Activated CD4-positive, CD25-positive, alpha-beta regulatory T cell treated with anti-CD3 and anti-CD28 coated beads, Interleukin-2, amount 50 U/mL, for 24 hours (primary cell): ENCODE measurements at regions not wholly inside any gene's neighbourhood (a gene's known extent, or its start where the extent isn't known, plus 50 kb on each side); places are given as distances from the start of the nearest gene placed in this dataset.
A peak's percentile ranks its signal among the peaks of the same experiment; 100 is the strongest.

Experiments
- ATAC-seq, 2 donors: fragments of 150-1000 bp; cut with Tn5 transposase; one replicate each; pipeline ENCODE4 v1.10.0; 2021; ENCODE audit warnings: mild to moderate bottlenecking in 1 of 2, moderate library complexity in 1 of 2

DNA sequence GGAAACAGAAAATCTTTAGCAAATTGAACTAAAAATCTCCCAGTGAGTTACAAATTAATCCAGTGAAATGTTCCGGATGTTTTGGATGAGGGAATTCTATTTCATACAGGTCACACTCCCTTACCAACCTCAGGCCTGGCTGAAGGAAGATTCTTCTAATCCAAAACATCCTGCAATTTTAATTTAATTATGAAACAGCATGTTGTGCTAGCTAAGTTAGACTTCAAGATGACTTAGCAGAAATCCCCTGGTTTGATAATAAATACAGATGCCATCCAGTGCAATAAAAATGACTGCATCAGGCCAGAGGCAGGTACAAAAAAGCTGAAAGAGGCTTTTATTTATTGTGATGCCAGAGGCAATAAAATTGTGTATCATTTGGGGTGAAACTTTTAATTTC is 96.7 kb upstream of the CLDN10 start:
- no peak for ATAC-seq

DNA sequence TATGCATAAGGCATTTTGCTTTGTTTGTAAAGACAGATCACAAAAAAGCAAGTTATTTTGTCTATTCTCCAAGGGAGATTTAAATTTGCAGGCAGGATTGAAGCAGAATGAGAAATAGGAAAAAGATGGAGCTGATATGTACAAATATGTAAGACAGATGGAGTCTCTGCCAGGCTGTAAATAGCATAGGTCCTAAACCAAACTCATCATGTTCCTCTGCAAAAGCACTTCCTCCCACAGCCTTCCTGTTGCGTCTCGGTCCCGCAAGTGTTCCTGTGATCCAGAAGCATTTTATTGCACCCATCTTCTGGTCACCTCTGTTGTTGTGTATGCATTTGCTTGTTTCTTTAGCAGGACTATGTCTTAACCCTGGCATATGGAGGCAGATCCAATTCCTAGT is 95.7 kb upstream of the CLDN10 start:
- no peak for ATAC-seq

DNA sequence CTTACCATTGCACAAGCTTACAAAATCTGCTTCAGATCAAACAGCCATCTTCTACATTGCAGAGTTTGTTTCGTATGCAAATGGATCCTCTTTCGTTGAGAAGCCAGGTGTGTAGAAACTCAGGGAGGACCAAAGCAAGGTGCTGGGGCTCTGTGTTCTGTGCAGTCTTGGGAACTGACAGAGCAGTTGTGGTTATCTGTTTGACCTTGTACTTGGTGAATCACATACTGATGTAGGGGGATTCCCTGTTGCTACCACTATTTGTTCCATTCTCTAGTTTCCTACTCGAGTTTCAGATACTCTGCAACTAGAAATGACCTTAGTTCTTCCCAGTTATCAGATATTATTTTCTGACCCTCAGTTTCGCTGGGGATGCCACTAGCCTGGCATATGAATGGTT is 95.2 kb upstream of the CLDN10 start:
- peak; percentile 73 to 76 for ATAC-seq

DNA sequence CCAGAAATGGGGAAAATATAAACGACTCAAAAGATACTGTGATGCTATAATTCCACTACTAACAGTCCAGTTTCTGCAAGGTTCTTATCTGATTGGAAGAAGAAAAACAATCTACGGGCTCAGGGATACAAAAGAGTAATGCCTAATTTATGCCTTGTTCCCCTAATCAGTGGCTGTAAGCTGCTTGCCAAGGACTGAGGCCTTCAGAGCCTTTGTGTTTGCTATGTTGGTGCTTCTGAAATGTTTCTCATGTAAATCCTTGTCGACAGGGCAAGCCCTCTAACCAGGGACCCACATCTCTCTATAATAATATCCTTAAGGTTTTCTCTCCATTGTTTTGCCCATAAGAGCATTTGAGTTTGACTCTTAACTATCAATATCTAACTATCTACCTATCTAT is 89.7 kb upstream of the CLDN10 start:
- no peak for ATAC-seq

DNA sequence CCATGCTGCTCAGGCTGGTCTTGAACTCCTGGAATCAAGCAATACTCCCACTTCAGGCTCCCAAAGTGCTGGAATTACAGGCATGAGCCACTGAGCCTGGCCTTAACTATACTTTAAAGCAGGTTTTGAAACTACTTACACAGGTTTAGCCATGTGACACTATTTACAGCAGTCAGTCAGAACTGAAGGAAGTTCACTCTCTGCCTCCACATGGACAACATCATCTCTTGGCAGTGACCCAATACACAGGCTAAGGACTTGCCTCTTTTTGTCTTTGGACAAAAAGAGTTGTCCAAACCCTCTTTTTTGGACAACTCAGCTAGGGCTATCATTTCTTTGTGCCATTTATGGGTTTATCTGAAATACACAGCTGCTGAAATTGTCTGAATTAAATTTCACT is 89.0 kb upstream of the CLDN10 start:
- no peak for ATAC-seq

DNA sequence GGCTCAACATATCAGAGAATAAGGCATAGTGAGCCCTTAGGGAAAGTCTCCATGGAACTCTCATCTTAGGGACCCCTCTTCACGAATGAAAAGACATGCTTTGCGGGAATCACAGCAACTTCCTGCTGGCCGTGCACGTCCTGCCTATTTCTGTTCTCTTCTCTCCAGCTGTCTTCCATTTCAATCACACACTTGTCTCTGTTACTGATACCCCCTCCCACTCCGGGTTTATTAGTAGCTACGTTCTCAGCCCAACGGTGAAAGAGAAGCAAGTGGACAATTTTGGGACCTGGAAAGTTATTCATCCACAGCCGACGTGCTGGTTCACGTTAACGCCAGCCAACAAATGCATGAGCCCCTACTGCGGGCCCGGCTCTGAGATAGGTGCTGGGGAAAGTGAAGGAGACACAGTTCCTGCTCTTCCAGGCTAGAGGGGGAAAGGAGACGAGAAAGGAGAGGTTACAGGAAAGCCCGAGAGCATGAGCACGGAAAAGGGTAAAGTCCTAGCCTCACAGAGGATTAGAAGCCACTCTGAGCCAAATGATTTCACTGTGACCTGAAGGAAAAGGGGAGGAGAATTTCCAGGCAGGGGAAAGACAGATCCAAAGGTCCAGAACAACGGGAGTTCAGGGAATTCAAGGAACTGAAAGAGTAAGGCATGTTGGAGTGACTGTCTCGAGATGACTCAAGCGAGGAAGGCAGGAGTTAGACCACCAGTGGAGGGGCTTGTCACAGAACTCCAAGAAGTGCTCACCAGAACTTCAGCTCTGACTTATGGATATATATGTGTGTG is 81.8 kb upstream of the CLDN10 start:
- no peak for ATAC-seq

DNA sequence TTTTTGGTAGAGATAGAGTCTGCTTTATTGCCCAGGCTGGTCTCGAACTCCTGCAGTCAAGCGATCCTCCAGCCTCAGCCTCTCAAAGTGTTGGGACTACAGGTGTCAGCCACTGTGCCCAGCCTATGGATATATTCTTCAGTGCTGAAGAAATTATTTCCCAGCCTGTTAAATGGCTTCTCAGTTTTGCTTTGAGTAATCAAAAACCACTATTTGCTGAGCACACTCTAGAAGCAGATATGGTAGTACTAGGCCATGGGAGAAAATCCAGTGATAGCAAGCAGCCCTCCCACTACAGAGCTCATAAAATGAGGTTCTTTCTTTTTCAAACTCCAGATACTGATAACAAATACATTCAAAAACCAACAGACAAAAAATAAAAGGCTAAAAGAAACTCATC is 80.6 kb upstream of the CLDN10 start:
- no peak for ATAC-seq

DNA sequence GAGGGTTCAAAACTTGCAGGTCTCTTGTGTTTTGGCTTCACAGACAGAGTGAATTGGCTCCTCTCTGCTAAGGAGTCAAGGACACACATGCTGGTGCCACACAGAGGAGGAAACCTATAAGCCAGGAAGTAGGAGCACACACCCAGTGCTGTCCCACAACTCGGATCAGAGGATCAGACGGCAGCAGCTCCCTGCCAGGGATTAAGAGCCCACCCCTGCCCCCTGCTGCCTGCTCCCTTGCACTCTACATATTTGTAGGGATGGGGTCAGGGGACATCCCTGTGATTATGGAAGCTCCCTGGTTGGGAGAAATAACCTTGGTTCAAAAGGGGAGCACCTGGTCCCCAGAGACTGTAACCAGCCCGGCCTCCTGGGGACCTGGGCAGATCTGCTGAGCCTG is 77.5 kb upstream of the CLDN10 start:
- no peak for ATAC-seq

DNA sequence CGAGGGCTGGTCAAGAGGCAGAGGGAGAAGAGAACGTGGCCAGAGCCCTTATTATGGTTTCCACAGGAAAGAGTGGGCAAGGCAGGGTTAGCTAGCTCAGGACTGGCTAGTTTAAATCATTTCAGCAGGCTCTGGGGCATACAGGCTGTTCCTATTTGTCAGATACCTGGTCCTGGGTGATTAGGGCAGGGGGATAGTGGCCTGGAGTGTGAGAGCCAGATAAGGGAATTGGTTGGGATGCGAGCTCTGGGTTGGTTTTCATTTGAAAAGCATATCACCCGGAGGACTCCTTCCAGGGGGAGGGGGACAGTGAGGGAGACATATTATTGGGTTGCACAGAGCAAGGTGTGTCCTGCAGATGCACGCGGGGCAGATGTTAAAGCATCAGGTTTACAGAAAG is 75.3 kb upstream of the CLDN10 start:
- ATAC-seq, result no peak

DNA sequence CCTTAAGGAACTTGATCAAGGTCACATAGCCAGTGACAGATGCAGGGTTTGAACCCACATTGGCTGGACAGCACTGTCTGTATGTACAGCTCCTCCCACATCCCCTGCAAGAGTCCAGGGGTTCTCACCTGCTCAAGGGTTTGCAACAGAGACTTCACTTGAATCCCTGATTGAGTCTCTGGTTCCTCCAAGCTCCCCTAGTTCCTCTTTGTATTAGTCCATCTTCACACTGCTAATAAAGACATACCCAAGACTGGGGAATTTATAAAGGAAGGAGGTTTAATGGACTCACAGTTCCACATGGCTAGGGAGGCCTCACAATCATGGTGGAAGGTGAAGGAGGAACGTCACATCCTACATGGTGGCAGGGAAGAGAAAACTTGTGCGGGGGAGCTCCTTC is 72.8 kb upstream of the CLDN10 start:
- no peak for ATAC-seq

DNA sequence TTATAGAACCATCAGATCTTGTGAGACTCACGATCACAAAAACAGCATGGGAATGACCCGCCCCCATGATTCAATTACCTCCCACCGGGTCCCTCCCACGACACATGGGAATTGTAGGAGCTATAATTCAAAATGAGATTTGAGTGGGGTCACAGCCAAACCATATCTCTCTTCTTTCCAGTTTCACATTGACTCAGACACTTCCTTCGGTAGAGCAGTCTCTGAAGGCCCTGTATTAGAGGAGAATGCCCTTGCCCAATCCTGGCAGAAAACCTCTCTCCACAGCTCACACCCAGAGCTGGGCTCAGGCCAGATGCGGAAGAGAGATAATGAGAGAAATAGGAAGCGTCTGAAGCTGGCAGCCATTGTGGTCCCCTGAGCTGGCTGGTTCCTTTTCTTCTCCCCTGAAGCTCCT is 72.4 kb upstream of the CLDN10 start:
- no peak for ATAC-seq

DNA sequence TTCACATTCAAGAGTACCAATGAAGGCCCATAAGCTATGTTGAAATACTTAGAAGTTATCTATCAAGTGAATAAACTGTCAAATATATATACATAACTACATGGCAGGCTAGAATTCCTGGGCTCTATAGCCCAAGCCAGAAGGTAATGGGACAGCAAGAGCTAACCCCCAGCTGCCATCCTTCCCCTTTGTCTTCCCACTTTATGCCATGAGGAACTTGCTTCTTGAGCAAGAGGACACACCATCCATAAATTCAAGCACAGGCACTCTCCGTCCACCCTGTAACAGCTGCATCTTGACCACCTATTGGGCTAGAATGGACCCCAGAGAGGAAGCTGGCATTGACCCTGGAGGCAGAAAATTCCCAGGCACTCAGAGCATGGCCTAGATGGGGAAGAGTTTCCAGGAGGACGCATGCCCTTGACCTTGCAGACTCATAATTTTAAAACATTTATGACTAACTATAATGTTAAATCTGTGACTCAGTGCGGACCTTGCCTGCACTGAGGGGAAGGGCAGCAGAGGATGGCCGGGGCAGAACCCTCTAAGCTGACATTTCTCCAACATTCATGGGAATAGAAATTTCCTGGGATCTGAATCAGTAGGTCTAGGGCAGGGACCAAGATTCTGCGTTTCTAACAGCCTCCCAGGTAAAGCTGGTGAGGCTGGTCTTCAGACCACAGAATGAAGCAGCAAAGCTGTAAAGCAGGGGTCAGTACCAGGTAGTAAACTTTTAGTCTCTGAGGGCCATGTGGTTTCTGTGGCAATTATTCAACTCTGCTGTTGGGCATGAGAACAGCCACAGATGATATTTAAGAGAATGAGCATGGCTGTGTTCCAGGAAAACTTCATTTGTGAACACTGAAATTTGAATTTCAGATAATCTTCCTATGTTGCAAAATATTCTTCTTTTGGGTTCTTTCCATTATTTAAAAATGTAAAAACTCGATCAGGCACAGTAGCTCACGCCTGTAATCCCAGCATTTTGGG is 71.4 kb upstream of the CLDN10 start:
- ATAC-seq, result no peak

DNA sequence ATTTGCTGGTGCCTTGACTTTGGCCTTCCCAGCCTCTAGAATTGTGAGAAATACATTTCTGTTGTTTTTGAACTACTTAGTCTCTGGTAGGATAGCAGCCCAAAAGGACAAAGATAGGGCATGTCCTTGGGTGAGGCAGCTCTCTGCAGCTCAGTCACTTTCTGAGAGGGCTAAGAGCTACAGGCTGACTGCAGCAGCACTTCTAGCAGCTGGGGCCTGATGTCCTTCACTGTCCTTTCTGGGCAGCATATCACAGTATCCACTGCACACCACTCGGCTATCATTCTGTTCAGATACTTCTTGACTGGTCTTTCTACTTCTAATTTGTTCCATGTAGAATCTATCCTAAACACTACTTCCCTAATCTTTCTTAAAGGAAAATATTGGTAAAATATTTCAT is 68.5 kb upstream of the CLDN10 start:
- ATAC-seq, result no peak

DNA sequence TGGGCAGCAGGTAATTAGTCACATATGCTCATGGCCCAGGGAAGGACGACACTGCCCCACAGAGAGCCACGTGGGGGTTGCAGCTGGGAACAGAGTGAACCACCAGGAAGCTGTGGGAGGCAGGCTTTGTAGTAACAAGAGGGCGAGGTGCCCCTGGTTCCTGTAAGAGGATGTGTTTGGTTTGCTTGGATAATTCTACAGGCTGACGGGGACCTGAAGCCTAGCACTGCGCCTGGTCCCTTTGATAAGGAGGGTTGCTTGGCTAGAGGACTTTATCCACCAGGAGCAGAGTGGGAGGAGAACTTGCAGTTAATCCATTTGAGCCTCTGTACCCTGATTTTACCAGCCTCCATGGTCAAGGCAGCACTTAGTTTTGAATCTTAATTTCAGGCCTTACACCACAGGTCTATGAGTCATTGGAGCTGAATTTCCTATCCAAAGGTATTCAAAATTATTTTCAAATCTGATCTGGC is 67.4 kb upstream of the CLDN10 start:
- no peak for ATAC-seq

DNA sequence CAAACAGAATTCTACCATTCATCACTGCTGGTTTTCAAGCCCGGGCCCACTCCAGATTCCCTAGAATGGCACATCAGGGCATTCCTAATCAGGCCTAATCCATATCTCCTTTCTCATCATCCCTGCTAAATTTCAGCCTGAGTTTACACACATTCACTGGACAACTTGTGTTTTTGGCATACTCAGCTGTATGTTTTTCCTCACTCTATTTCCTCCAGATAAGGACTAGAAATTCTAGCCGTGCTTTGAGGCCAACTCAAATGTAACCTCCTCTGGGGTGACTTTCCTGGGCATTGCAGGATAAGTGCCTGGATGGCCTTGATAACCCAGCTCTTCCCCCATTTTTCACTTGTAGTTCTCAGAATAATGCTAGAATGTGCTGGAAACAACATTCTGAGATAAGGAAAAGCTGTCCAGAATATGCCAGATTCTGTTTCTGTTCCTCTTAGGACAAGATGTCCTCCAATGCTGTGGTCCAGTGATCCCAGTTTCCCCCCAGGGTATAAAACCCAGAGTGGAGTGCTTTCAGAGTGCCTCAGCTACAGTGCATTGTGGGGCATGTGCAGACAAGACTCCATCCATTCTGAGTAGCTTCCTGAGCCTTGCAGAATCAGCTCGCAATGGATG is 66.9 kb upstream of the CLDN10 start:
- no peak for ATAC-seq

DNA sequence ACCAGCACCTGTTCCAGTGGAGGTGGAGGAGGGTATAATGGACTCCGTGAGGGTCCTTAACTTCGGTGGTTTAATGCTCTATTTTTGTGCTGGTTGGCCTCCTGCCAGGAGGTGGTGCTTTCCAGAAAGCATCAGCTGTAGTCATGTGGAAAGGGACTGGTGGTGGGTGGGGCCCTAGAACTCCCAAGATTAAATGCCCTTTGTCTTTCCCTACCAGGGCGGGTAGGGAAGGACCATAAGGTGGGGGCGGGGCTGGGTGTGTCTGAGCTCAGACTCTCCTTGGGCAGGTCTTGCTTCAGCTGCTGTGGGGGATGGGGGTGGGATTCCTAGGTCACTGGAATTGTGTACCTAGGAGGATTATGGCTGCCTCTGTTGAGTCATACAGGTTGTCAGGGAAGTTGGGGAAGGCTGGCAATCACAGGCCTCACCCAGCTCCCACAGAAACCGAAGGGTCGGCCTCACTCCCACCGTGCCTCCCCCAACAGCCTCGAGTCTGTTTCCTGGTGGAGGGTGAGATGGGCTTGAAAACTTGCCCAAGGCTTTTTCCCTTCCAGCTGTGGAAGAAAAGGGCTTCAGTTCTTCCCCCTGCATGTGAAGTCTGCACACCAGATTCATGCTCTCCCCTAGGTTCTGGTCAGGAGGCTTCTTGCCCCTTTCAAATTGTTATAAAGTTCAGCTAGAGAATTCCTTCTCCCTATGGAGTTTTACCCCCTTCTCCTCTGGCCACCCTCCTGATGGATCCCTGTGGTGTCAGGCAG is 60.3 kb upstream of the CLDN10 start:
- no peak for ATAC-seq

DNA sequence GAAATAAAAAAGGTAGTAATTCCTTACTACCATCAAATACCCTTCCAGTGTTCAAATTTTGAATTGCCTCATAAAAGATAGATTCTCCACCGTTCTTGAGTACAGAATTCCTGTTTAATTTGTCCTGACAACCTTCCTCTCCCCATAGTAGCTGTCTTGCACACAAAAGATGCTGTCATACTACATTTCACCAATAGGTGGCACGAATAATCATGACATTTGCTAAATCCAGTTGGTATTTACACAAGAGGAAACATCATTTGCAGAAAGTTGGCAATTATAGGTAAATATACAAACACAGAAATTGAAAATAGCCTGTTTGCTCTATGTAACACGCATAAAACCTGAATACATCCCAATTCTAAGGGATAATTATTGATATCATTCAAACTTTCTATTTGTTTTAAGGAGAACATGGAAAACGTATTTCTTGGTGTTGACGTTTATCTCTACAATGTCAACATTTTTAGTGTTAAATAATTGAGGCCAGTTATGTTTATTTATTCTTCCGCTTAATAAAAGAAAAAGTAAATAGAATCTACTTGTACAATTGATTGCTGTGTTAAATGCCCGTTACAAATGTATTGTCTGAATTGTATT is 58.3 kb upstream of the CLDN10 start:
- no peak for ATAC-seq

DNA sequence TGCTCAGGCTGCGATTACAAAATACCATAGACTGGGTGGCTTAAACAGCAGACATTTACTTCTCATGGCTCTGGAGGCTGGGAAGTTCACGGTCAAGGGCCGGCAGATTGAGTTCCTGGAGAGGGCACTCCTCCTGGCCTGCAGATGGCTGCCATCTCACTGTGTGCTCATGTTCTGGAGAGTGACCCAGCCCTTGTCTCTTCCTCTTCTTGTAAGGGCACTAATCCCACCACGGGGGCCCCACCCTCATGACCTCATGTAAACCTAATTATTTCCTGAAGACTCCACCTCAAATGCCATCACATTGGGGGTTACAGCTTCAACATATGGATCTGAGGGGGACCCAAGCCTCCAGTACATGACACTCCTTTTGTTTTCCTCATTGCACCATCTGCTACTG is 56.0 kb upstream of the CLDN10 start:
- no peak for ATAC-seq

DNA sequence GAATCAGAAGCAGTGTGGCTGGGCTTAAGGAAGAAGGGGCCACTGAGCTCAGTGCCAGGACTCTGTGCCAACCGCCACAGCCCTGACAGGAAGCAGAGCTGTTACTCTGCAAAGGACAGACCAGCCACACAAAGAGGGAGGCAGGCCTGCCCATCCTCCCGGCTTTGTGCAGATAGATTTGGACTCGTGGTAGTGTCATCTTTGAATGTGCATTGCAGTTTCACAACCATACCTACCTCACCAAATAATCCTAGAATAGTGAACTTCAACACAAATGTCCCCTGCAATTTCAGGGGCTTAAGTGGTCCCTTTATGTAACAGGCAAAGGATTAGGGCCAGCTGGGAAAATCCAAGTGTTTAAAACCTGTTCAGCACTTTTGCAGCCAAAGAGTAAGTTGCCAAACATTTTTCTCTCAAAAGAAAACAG is 55.1 kb upstream of the CLDN10 start:
- ATAC-seq, result no peak

DNA sequence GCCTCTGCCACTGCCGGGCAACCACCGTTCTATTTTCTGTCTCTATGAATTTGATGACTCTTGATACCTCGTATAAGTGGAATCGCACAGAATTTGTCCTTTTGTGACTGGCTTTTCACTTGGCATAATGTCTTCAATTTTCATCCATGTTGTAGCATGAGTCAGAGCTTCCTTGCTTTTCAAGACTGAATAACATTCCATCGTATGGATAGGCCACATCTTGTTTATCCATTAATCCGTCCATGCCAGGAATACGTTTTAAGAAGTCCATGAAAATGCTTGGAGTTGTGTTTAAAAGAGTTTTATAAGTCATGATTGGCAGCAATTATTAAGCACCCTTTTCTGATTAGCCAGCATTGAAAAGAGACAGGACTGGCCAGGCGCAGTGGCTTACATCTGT is 53.6 kb upstream of the CLDN10 start:
- ATAC-seq, result no peak

DNA sequence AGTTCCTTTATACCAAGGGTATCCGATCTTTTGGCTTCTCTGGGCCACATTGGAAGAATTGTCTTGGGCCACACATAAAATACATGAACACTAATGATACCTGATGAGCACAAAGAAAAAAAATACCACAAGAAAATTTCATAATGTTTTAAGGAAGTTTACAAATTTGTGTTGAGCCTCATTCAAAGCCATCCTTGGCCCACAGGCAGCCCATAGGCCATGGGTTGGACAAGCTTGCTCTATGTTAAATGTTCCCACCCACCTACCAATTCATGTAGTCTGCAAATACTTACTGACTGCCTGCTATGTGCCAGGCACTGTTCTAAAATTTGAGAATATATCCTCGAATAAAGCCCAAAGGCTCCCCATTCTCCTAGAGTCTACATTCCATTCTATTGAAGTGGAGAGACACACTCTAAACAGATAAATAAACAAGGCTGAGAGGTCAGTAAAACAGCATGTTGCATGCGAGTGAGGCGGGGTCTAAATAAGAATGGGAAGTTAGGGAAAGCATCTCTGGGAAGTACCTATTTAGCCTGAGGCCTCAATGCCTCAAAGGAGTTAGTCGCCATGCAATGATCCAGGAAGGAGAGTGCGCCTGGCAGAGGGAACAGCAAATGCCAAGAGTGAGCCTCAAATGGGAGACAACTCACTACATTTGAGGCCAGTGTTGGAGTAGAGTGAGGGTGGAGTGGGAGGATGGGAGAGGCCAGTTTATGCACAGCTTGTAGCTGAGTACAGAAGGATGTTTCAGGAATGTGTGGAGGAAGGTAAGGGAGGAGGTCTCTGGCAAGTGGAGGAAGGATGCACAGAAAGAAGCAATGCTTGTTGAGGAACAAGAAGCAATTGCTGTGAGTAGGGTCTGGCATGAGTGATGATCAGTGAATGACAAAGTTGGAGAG is 52.5 kb upstream of the CLDN10 start:
- no peak for ATAC-seq
